Peyer's patch (tissue), 4 donors: ENCODE measurements at regions not wholly inside any gene's neighbourhood (a gene's known extent, or its start where the extent isn't known, plus 50 kb on each side); places are given as distances from the start of the nearest gene placed in this dataset.
"Not testable (repeated sequence)": the region's sequence is repeated elsewhere in the genome, so short reads cannot be mapped to it uniquely, and the experiment has no call there.

Experiments used
- DNase-seq, 3 donors: peaks; one replicate each; pipeline ENCODE4 v3.0.0-alpha.2; 2017 to 2019
- H3K27ac ChIP-seq, 4 donors: fragments of 200-600 bp; sonication (generic); one replicate each; pipeline ENCODE4 v1.5.1; 2016 to 2019
- H3K27me3 ChIP-seq, 2 donors: fragments of 200-600 bp; sonication (generic); one replicate each; pipeline ENCODE4 v1.5.1; 2019
- H3K36me3 ChIP-seq, 3 donors: fragments of 200-600 bp; sonication (generic); one replicate each; pipeline ENCODE4 v1.5.1; 2016 to 2019
- H3K4me1 ChIP-seq, 4 donors: fragments of 200-600 bp; sonication (generic); one replicate each; pipeline ENCODE4 v1.5.1; 2016 to 2019
- H3K4me3 ChIP-seq, 4 donors: fragments of 200-600 bp; sonication (generic); 1 replicate in 3 of 4; 2 replicates in 1 of 4; pipeline ENCODE4 v1.5.1; 2016 to 2019; ENCODE audit warnings: mild to moderate bottlenecking in 1 of 4
- H3K9me3 ChIP-seq, 4 donors: fragments of 200-600 bp; sonication (generic); one replicate each; pipeline ENCODE4 v1.5.1; 2016 to 2019; ENCODE audit warnings: mild to moderate bottlenecking in 1 of 4
- CTCF ChIP-seq, 6 experiments: fragments of 450-650 bp in 4 of 6; fragments of 200-600 bp in 2 of 6; sonication (generic) in 1 of 6; IDR thresholded peaks; one replicate each; pipeline ENCODE4 v1.5.1; 2017 to 2019; ENCODE audit warnings: antibody characterized with exemption in 6 of 6, mild to moderate bottlenecking in 3 of 6, moderate library complexity in 1 of 6
- POLR2A ChIP-seq, 2 donors: fragments of 450-650 bp; IDR thresholded peaks; one replicate each; pipeline ENCODE4 v1.5.1; 2017; ENCODE audit warnings: antibody characterized with exemption in 2 of 2, mild to moderate bottlenecking in 2 of 2, moderate library complexity in 2 of 2

- Histone ChIP-seq H3K9me3 (no peaks in the 10 kb centered on the region), H3K4me1 (peaks cover 0 to 7% (median 1%) of the 10 kb centered on the region in 4 donors), H3K36me3 (no peaks in the 10 kb centered on the region), H3K27ac (peak overlapping the region in 1 of 4 donors; percentile 21), H3K4me3 (no peak overlapping the region), H3K27me3 (no peaks in the 10 kb centered on the region)
- TF ChIP-seq POLR2A (IDR thresholded peaks at IDR 0.05) (no peak), CTCF (IDR thresholded peaks at IDR 0.05) (no peak)
- no peak for DNase-seq
These were observed 84.2 kb upstream of the EGFL6 start for GRCh38 chrX:13485167-13485566.

DNA sequence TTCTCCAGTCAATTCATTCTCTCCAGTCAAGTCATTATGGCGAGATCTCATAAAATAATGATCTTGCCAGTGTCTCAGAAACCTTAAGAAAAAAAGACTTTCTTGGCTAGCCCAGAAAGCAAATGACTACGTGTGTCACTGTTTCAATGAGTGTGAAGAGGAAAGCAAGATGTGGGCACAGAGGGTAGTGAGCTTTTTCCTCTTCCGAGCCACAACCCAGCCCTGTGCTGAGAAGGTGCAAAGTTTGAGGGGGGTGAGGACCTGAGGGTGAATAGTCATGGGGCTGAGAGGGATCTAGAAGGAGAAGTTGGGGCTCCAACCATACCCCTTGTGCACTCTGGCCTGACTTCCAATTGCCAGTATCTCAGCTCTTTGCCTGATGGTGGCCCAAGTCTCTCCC is 85.6 kb upstream of the EGFL6 start:
- no peaks in the 10 kb centered on the region for H3K9me3 ChIP-seq
- H3K27me3 ChIP-seq = no peaks in the 10 kb centered on the region
- peaks cover 0 to 7% (median 1%) of the 10 kb centered on the region in 4 donors for H3K4me1 ChIP-seq
- no peak overlapping the region for H3K27ac ChIP-seq
- H3K36me3 ChIP-seq = no peaks in the 10 kb centered on the region
- H3K4me3 ChIP-seq = no peak overlapping the region
- TF ChIP-seq CTCF (IDR thresholded peaks at IDR 0.05) = no peak
- TF ChIP-seq POLR2A (IDR thresholded peaks at IDR 0.05) = no peak
- no peak for DNase-seq

GRCh38 chrX:13482746-13483541 is 86.5 kb upstream of the EGFL6 start:
- Histone ChIP-seq H3K9me3 (no peaks in the 10 kb centered on the region), H3K4me3 (no peak overlapping the region), H3K27ac (no peak overlapping the region), H3K27me3 (no peaks in the 10 kb centered on the region), H3K4me1 (peaks cover 0 to 7% (median 0%) of the 10 kb centered on the region in 4 donors), H3K36me3 (no peaks in the 10 kb centered on the region)
- DNase-seq = peak in 2 of 3 donors; percentile 48 to 71
- TF ChIP-seq POLR2A (IDR thresholded peaks at IDR 0.05) (no peak), CTCF (IDR thresholded peaks at IDR 0.05) (no peak)

DNA sequence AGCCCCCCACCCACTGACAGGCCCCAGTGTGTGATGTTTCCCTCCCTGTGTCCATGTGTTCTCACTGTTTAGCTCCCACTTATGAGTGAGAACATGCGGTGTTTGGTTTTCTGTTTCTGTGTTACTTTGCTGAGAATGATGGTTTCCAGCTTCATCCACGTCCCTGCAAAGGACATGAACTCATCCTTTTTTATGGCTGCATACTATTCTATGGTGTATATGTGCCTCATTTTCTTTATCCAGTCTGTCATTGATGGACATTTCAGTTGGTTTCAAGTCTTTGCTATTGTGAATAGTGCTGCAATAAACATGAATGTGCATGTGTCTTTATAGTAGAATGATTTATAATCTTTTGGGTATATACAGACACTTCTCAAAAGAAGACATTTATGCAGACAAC is 88.6 kb upstream of the EGFL6 start:
- H3K27me3 ChIP-seq, H3K4me3 ChIP-seq, DNase-seq, H3K9me3 ChIP-seq, H3K27ac ChIP-seq, H3K4me1 ChIP-seq, H3K36me3 ChIP-seq: not testable (repeated sequence)

DNA sequence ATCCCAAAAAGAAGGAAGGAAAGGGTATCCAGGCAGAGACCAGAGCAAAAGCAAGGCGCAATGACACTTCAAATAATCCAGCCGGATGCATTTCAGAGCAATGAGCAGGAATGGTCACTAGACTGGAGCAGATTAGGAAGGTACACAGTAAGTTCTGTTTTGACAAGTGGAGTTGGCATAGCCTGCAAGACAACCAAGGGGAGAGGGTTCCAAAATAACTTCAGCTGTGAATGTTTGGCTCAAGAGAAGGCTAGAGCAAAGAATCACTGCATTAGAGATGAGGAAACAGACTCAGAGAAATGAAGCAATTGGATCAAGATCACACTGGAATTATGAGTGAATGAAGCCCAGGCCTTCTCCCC is 90.0 kb upstream of the EGFL6 start:
- Histone ChIP-seq H3K4me1 (no peaks in the 10 kb centered on the region), H3K27ac (no peak overlapping the region), H3K9me3 (no peaks in the 10 kb centered on the region), H3K27me3 (no peaks in the 10 kb centered on the region), H3K4me3 (no peak overlapping the region), H3K36me3 (no peaks in the 10 kb centered on the region)
- DNase-seq = no peak
- TF ChIP-seq CTCF (IDR thresholded peaks at IDR 0.05) (no peak), POLR2A (IDR thresholded peaks at IDR 0.05) (no peak)

DNA sequence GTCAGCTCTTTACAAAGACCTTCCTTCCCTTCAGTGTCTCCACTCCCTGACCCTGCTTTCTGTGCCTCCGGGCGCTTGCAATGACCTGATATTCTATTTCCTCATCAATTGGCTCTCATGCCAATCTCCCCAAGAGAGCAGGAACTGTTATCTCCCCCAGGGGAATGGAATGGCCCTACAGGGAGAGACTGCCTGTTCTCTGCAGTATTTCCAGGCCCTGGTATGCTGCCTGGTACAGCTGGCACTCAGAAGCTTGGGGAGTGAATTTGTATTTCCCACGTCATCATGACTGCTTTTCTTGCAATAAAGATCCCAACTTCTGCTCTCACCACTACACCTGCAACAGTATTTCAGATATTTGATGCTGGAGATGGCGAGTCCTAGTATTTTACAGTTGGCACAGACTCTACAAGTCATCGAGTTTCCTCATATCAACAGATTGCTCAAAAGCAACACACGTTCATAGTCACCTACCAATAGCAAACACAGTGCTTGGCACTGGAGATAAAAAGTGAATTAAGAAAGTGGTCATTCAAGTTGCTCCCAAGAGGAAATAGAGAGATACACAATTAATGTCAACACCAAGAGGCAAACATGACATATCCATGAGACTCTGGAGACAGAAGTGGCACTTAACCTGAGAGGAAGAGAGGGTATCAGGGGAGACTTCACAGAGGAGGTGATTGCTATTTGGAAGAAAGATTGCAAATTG is 90.5 kb upstream of the EGFL6 start:
- TF ChIP-seq POLR2A (IDR thresholded peaks at IDR 0.05) (no peak), CTCF (IDR thresholded peaks at IDR 0.05) (no peak)
- Histone ChIP-seq H3K27me3 (no peaks in the 10 kb centered on the region), H3K9me3 (no peaks in the 10 kb centered on the region), H3K4me1 (no peaks in the 10 kb centered on the region), H3K27ac (no peak overlapping the region), H3K4me3 (no peak overlapping the region), H3K36me3 (no peaks in the 10 kb centered on the region)
- no peak for DNase-seq
